Smooth muscle cell (in vitro differentiated cells): ENCODE measurements at regions not wholly inside any gene's neighbourhood (a gene's known extent, or its start where the extent isn't known, plus 50 kb on each side); places are given as distances from the start of the nearest gene placed in this dataset.
"Not testable (repeated sequence)": the region's sequence is repeated elsewhere in the genome, so short reads cannot be mapped to it uniquely, and the experiment has no call there.

ENCODE experiments used
- DNase-seq: peaks from one replicate; lab custom pipeline; 2025; ENCODE audit not compliant: unreplicated experiment; lab: John Stamatoyannopoulos, UW
- H2AFZ ChIP-seq: fragments of 200-600 bp; sonication (generic); 2 replicates; pipeline ENCODE4 v1.6.0; 2016; ENCODE audit warnings: antibody characterized with exemption, low read depth, mild to moderate bottlenecking
- H3F3A ChIP-seq: fragments of 200-600 bp; sonication (generic); 2 replicates; pipeline ENCODE4 v1.6.0; 2017; ENCODE audit warnings: antibody characterized with exemption, low read depth
- H3K27ac ChIP-seq: fragments of 200-600 bp; sonication (generic); 2 replicates; pipeline ENCODE4 v1.5.1; 2016; ENCODE audit warnings: low read depth, mild to moderate bottlenecking
- H3K27me3 ChIP-seq: fragments of 200-600 bp; sonication (generic); 2 replicates; pipeline ENCODE4 v1.6.1; 2016; ENCODE audit warnings: low read depth, mild to moderate bottlenecking
- H3K36me3 ChIP-seq: fragments of 200-600 bp; sonication (generic); 2 replicates; pipeline ENCODE4 v1.5.1; 2016; ENCODE audit warnings: low read depth
- H3K4me1 ChIP-seq: fragments of 200-600 bp; sonication (generic); 2 replicates; pipeline ENCODE4 v1.5.1; 2016; ENCODE audit warnings: low read depth
- H3K4me2 ChIP-seq: fragments of 200-600 bp; sonication (generic); 2 replicates; pipeline ENCODE4 v1.6.0; 2016; ENCODE audit warnings: mild to moderate bottlenecking
- H3K4me3 ChIP-seq: fragments of 200-600 bp; sonication (generic); 2 replicates; pipeline ENCODE4 v1.5.1; 2016; ENCODE audit warnings: mild to moderate bottlenecking
- H3K79me2 ChIP-seq: fragments of 200-600 bp; sonication (generic); 2 replicates; pipeline ENCODE4 v1.6.0; 2016; ENCODE audit warnings: low read depth, mild to moderate bottlenecking
- H3K9ac ChIP-seq: fragments of 200-600 bp; sonication (generic); 2 replicates; pipeline ENCODE4 v1.6.0; 2016; ENCODE audit warnings: low read depth
- H3K9me3 ChIP-seq: fragments of 200-600 bp; sonication (generic); replicated peaks from 2 replicates; pipeline ENCODE4 v1.5.1; 2016; ENCODE audit warnings: low read depth
- H4K20me1 ChIP-seq: fragments of 200-600 bp; sonication (generic); 2 replicates; pipeline ENCODE4 v1.6.0; 2016; ENCODE audit warnings: low read depth
- CTCF ChIP-seq: fragments of 200-600 bp; sonication (generic); IDR thresholded peaks from 2 replicates; pipeline ENCODE4 v1.5.1; 2017; ENCODE audit warnings: borderline replicate concordance, mild to moderate bottlenecking, antibody characterized with exemption; ENCODE audit not compliant: insufficient read depth, poor library complexity, severe bottlenecking
- WGBS: methylation state at CpG from one replicate; pipeline ENCODE4 v1.1.7; 2016; ENCODE audit warnings: low lambda C conversion rate; 5-methylcytosine and 5-hydroxymethylcytosine counted together

GRCh38 chr3:5917932-5918331 lies 730.4 kb downstream of the EDEM1 start:
- H3K4me3 ChIP-seq = no peak overlapping the region
- H2AFZ ChIP-seq = no peak overlapping the region
- WGBS = 93% methylated on average over 8 of the region's 9 CpGs
- H4K20me1 ChIP-seq = no peaks in the 10 kb centered on the region
- H3K79me2 ChIP-seq = no peaks in the 10 kb centered on the region
- H3K27ac ChIP-seq = no peak overlapping the region
- H3K4me1 ChIP-seq = no peaks in the 10 kb centered on the region
- no peak overlapping the region for H3K4me2 ChIP-seq
- H3K9me3 ChIP-seq = no peaks in the 10 kb centered on the region
- no peak overlapping the region for H3K9ac ChIP-seq
- no peaks in the 10 kb centered on the region for H3K36me3 ChIP-seq
- no peak for TF ChIP-seq CTCF
- no peaks in the 10 kb centered on the region for H3K27me3 ChIP-seq
- DNase-seq = no peak
- no peaks in the 10 kb centered on the region for H3F3A ChIP-seq

GRCh38 chr3:5918626-5919025 lies 731.1 kb downstream of the EDEM1 start:
- H3K27ac ChIP-seq = no peak overlapping the region
- WGBS = 73% methylated on average over 7 of the region's 7 CpGs
- H3K27me3 ChIP-seq = no peaks in the 10 kb centered on the region

GRCh38 chr3:5929027-5929426 lies 741.5 kb downstream of the EDEM1 start:
- Histone ChIP-seq H3K4me3 (no peak overlapping the region), H3K9ac (no peak overlapping the region), H3K36me3 (no peaks in the 10 kb centered on the region), H3K4me2 (no peak overlapping the region), H3F3A (no peaks in the 10 kb centered on the region), H3K27me3 (no peaks in the 10 kb centered on the region), H3K79me2 (no peaks in the 10 kb centered on the region), H3K27ac (no peak overlapping the region), H4K20me1 (no peaks in the 10 kb centered on the region), H3K9me3 (no peaks in the 10 kb centered on the region), H3K4me1 (no peaks in the 10 kb centered on the region), H2AFZ (no peak overlapping the region)
- DNase-seq = no peak
- TF ChIP-seq CTCF = no peak
- 88% methylated on average over 7 of the region's 7 CpGs for WGBS

More at GRCh38 chr3:5918626-5919025, 731.1 kb downstream of the EDEM1 start:
- Histone ChIP-seq H3K4me1 (no peaks in the 10 kb centered on the region), H3K4me2 (no peak overlapping the region), H2AFZ (no peak overlapping the region), H3F3A (no peaks in the 10 kb centered on the region), H3K79me2 (no peaks in the 10 kb centered on the region), H4K20me1 (no peaks in the 10 kb centered on the region), H3K9me3 (no peaks in the 10 kb centered on the region), H3K4me3 (no peak overlapping the region), H3K9ac (no peak overlapping the region), H3K36me3 (no peaks in the 10 kb centered on the region)
- no peak for TF ChIP-seq CTCF
- no peak for DNase-seq

- H4K20me1 ChIP-seq, H3K9me3 ChIP-seq, H3K79me2 ChIP-seq, H3K27me3 ChIP-seq, H2AFZ ChIP-seq, H3K36me3 ChIP-seq, H3K9ac ChIP-seq, H3K4me3 ChIP-seq, H3K4me1 ChIP-seq, H3K27ac ChIP-seq, H3K4me2 ChIP-seq, DNase-seq, H3F3A ChIP-seq: not testable (repeated sequence)
- WGBS = 85% methylated on average over 4 of the region's 4 CpGs
Measured at GRCh38 chr3:5944061-5944460, 756.6 kb downstream of the EDEM1 start.
